ENCODE measurements at regions not wholly inside any gene's neighbourhood (a gene's known extent, or its start where the extent isn't known, plus 50 kb on each side); places are given as distances from the start of the nearest gene placed in this dataset.

DNA sequence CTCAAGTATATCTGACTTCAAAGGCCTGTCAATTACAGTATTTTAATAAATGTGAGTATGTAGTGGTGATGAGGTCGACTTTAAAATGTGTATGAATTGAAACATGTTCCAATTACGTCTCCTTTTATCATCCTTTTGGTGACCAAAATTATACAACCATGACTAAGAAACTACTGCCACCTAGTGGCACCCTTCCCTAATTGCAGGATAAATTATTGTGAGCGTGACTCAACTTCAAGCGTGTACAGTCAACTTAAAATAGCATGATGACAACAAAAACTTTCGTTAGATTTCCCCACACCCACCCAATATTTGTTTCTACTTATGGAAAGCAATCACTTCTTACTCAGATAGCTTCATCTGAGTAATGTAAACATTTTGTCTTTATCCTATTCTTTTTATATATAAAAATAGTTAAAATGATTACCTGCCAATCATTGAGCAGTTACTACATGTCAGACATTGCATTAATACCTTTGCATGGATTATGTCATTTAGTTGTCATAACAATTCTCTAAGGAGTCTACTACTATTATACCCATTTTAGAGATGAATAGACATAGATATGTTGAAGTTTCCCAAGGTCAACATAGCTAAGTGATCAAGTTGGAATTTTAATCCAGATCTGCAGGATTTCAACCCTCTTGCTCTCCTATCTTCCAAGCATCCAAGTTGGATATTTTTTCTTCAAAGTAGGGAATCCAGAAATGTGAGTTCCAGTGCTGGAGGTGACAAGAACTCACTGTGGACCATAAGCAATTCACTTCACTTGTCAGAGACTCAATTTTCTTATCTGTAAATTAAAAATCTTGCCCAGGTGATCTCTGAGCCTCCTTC, 106.0 kb downstream of the MEX3B start:
- no peak overlapping the region for H3K27ac ChIP-seq (ENCODE audit: low read length)
- H3K9ac ChIP-seq (ENCODE audit: low read length): no peak overlapping the region
- no peaks in the 10 kb centered on the region for H3K79me2 ChIP-seq (ENCODE audit: low read length)
- no peaks in the 10 kb centered on the region for H3K36me3 ChIP-seq (replicated peaks; ENCODE audit: insufficient read depth, low read length)
- DNase-seq: peak; percentile 66
- no peak for TF ChIP-seq EZH2phosphoT487 (IDR thresholded peaks at IDR 0.05; ENCODE audit: low read length)
- TF ChIP-seq, protein P1, sequence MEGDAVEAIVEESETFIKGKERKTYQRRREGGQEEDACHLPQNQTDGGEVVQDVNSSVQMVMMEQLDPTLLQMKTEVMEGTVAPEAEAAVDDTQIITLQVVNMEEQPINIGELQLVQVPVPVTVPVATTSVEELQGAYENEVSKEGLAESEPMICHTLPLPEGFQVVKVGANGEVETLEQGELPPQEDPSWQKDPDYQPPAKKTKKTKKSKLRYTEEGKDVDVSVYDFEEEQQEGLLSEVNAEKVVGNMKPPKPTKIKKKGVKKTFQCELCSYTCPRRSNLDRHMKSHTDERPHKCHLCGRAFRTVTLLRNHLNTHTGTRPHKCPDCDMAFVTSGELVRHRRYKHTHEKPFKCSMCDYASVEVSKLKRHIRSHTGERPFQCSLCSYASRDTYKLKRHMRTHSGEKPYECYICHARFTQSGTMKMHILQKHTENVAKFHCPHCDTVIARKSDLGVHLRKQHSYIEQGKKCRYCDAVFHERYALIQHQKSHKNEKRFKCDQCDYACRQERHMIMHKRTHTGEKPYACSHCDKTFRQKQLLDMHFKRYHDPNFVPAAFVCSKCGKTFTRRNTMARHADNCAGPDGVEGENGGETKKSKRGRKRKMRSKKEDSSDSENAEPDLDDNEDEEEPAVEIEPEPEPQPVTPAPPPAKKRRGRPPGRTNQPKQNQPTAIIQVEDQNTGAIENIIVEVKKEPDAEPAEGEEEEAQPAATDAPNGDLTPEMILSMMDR (IDR thresholded peaks at IDR 0.05; ENCODE audit: low read length): peak; percentile 77
- no peak for TF ChIP-seq EZH2 (optimal IDR thresholded peaks at IDR 0.05; ENCODE audit: low read depth, low read length)
- H4K20me1 ChIP-seq (ENCODE audit: insufficient read depth, low read length): no peaks in the 10 kb centered on the region
- no peak overlapping the region for H3K4me3 ChIP-seq (ENCODE audit: low read length)
- H3K9me3 ChIP-seq (replicated peaks; ENCODE audit: insufficient read depth, low read length): no peaks in the 10 kb centered on the region
- no peak overlapping the region for H2AFZ ChIP-seq (ENCODE audit: low read length)
- no peaks in the 10 kb centered on the region for H3F3A ChIP-seq (ENCODE audit: insufficient read depth, low read length)
- peaks cover 10% of the 10 kb centered on the region for H3K4me1 ChIP-seq (ENCODE audit: low read length)
- no peaks in the 10 kb centered on the region for H3K9me2 ChIP-seq (replicated peaks; ENCODE audit: insufficient read depth, low read length)
- H3K4me2 ChIP-seq (ENCODE audit: low read depth, low read length): no peak overlapping the region
- H3K27me3 ChIP-seq (replicated peaks; ENCODE audit: insufficient read depth, low read length): no peaks in the 10 kb centered on the region

DNA sequence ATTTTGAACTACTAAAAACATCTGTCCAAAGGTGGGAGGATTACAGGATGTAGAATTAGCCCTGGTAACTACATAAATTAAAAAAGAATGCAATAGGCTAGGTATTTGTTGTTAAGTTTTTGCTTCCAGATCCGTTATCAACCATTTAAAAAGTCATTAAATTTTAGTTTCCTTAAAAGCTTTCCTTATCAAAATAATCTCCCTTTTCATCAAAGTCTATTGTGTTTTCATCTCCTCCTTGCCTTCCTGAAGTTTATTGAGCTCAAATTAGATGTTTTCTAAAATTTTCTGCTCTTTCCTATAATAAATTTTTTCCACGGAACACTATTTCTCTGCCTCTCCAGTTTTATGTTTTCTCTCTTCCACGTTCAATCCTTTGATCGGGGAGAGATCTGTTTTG, 108.6 kb downstream of the MEX3B start:
- Histone ChIP-seq H3K4me1 (ENCODE audit: low read length) (peaks cover 5% of the 10 kb centered on the region; the same call in 1 of the 2 replicates), H3K36me3 (replicated peaks; ENCODE audit: insufficient read depth, low read length) (no peaks in the 10 kb centered on the region), H3K4me3 (ENCODE audit: low read length) (no peak overlapping the region), H3K79me2 (ENCODE audit: low read length) (no peaks in the 10 kb centered on the region), H3K9me2 (replicated peaks; ENCODE audit: insufficient read depth, low read length) (no peaks in the 10 kb centered on the region), H3F3A (ENCODE audit: insufficient read depth, low read length) (no peaks in the 10 kb centered on the region), H3K9me3 (replicated peaks; ENCODE audit: insufficient read depth, low read length) (no peaks in the 10 kb centered on the region), H3K9ac (ENCODE audit: low read length) (no peak overlapping the region), H3K27me3 (replicated peaks; ENCODE audit: insufficient read depth, low read length) (no peaks in the 10 kb centered on the region), H3K27ac (ENCODE audit: low read length) (no peak overlapping the region), H4K20me1 (ENCODE audit: insufficient read depth, low read length) (no peaks in the 10 kb centered on the region), H2AFZ (ENCODE audit: low read length) (no peak overlapping the region), H3K4me2 (ENCODE audit: low read depth, low read length) (no peak overlapping the region)
- no peak for DNase-seq
- TF ChIP-seq EZH2 (optimal IDR thresholded peaks at IDR 0.05; ENCODE audit: low read depth, low read length) (no peak), EZH2phosphoT487 (IDR thresholded peaks at IDR 0.05; ENCODE audit: low read length) (no peak)
- TF ChIP-seq, protein P1 (IDR thresholded peaks at IDR 0.05; ENCODE audit: low read length): no peak

DNA sequence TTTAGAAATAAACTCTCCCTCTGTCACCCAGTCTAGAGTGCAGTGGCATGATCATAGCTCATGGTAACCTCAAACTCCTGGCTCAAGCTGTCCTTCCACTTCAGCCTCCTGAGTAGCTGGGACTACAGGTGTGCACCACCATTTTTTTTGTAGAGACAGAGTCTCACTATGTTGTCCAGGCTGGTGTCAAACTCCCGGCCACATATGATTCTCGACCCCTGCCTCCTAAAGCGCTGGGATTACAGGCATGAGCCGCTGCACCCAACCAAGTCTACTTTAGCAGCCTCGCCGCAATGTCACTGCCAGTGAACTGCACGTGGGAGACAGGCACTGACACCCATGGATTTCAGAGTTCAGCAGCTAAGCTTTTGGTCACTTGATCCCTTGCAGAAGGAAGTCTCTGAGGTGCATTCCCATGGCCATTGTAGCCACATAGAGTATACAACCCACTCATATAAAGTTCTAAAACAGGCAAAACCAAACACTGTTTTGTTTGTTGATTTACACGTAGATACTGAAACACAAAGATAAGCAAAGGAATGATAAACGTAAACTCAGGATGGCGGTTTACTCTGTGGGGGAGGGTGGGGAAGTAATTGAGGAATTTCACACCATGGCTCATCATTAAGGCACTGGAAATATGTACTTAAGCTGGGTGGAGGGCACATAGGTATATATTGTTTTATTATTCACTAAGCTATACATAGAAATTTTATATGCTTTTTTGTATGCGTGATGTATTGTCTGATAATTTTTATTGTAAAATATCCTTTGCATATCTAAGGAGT, 115.0 kb downstream of the MEX3B start:
- no peaks in the 10 kb centered on the region for H4K20me1 ChIP-seq (ENCODE audit: insufficient read depth, low read length)
- H3F3A ChIP-seq (ENCODE audit: insufficient read depth, low read length): no peaks in the 10 kb centered on the region
- TF ChIP-seq EZH2 (optimal IDR thresholded peaks at IDR 0.05; ENCODE audit: low read depth, low read length): no peak
- TF ChIP-seq, protein P1 (IDR thresholded peaks at IDR 0.05; ENCODE audit: low read length): no peak
- no peak for TF ChIP-seq EZH2phosphoT487 (IDR thresholded peaks at IDR 0.05; ENCODE audit: low read length)
- H3K4me2 ChIP-seq (ENCODE audit: low read depth, low read length): no peak overlapping the region
- H3K27ac ChIP-seq (ENCODE audit: low read length): no peak overlapping the region
- H3K9ac ChIP-seq (ENCODE audit: low read length): no peak overlapping the region
- H3K4me3 ChIP-seq (ENCODE audit: low read length): no peak overlapping the region
- no peak for DNase-seq
- no peaks in the 10 kb centered on the region for H3K27me3 ChIP-seq (replicated peaks; ENCODE audit: insufficient read depth, low read length)
- no peaks in the 10 kb centered on the region for H3K79me2 ChIP-seq (ENCODE audit: low read length)
- H3K9me2 ChIP-seq (replicated peaks; ENCODE audit: insufficient read depth, low read length): no peaks in the 10 kb centered on the region
- no peaks in the 10 kb centered on the region for H3K4me1 ChIP-seq (ENCODE audit: low read length)
- H3K36me3 ChIP-seq (replicated peaks; ENCODE audit: insufficient read depth, low read length): no peaks in the 10 kb centered on the region
- no peaks in the 10 kb centered on the region for H3K9me3 ChIP-seq (replicated peaks; ENCODE audit: insufficient read depth, low read length)
- H2AFZ ChIP-seq (ENCODE audit: low read length): no peak overlapping the region

Measured in MM.1S (cell line).